HG03139 (cell line): ENCODE measurements at regions not wholly inside any gene's neighbourhood (a gene's known extent, or its start where the extent isn't known, plus 50 kb on each side); places are given as distances from the start of the nearest gene placed in this dataset.
"Not testable (repeated sequence)": the region's sequence is repeated elsewhere in the genome, so short reads cannot be mapped to it uniquely, and the experiment has no call there.

ENCODE experiments used
- ATAC-seq: cut with Tn5 transposase; IDR thresholded peaks from one replicate; pipeline ENCODE4 v1.9.1; 2021; ENCODE audit not compliant: unreplicated experiment

DNA sequence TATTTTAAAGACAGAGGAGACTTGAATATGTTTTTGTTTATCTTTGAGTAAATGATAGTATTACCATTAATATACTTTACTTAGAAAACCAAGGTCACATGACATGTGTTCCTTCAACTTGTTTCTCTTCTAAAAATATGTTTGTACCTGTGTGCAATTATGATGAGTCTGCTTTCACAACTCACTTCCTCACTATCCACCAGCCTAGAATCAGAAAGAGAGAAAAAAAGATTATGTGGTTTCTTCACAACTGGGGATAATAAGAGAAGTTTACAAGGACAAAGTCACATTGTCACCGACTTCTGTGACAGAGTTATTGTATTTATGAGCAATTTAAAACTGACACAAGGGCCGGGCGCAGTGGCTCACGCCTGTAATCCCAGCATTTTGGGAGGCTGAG, 1112.1 kb downstream of the RPA4 start:
- no peak for ATAC-seq

DNA sequence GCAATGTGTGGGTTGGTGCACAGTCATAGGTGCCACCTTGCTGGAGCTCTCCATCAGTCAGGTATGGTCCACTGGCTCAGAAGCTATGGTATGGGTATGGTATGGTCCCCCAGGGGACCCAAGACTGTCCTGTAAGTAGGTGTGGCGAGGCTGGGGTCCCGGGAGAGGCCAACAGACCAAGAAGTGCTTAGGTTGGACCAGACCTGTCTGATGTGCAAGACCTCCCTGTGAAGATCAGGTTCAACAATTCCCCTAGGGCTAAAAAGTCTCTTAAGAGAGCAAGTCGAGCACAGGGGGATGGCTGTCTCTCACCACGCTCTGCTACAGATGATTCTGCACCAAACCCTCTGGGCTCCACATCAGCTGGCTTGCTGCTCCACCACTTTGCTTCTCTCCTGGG, 1145.0 kb downstream of the RPA4 start:
- no peak for ATAC-seq

DNA sequence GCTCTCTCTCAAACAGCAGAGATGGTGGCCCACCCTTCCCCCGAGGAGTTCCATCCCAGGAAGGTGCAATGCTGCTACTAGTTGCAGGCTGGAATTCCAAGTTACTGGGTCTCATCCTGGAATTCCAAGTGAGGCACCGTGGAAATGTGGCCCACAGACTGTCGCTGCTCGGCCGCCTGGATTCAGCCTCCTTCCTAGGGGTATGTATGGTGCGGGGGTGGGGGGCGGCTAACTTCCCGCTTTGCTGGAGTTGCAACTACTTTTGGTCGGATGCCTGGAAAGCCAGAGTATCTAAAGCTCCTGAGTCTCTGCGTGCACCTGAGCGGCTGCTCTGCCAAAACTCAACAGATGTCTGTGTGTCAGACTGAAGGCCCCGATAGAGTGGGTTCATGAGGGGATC, 1146.2 kb downstream of the RPA4 start:
- ATAC-seq = no peak

DNA sequence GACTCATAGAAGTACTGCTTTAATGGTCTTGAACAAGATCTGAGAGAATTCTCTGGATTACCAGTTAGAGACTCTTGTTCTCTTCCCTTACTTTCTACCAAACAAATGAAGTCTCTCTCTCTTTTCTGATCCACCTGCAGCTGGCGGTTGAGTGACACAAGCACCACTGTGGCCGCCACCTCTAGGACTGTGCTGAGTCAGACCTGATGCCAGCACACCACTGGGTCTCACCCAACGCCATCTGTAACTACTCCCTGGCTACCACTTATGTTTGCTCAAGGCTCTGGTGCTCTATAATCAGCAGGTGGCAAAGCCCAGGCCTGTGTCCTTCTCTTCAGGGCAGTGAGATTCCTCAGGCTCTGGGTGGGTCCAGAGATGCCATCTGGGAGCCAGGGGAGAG, 1173.5 kb downstream of the RPA4 start:
- ATAC-seq = no peak

DNA sequence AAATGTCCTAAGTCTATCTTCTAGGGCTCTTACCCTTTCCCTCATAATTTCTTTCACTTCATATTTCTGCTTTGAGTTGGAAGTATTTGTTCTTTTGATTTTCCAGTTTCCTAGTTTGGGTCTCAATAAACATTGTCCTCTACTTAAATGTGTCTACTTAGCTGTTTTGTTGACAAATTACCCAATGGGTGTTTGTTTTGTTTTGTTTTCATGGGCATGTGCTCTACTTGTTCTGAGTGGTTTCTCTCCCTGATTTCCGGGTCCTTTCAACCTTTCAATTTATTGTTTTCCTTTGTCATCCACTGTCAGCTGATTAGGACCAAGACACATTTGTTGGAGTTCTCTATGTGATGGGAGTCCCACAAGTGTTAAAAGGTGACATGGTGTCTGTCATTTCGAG, 1181.4 kb downstream of the RPA4 start:
- ATAC-seq = no peak

DNA sequence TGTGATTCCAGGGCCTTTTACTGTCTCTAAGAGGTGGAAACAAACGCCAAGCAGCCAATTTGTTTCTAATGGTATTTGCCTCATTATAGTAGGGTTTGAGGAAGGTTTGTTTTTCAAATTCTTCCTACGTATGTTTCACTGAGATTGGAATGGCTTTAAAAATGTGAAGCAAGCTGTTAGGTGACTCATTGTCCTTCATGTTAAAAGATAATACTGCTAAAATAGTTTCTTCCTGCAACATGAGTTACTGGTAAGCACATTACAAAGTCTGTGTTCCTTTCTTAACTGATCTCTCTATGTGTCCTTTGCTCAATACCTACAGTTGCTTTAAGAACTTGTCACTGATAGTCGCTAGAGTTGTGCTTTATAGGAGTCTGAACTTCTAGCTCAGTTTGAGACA, 1183.9 kb downstream of the RPA4 start:
- ATAC-seq = no peak

DNA sequence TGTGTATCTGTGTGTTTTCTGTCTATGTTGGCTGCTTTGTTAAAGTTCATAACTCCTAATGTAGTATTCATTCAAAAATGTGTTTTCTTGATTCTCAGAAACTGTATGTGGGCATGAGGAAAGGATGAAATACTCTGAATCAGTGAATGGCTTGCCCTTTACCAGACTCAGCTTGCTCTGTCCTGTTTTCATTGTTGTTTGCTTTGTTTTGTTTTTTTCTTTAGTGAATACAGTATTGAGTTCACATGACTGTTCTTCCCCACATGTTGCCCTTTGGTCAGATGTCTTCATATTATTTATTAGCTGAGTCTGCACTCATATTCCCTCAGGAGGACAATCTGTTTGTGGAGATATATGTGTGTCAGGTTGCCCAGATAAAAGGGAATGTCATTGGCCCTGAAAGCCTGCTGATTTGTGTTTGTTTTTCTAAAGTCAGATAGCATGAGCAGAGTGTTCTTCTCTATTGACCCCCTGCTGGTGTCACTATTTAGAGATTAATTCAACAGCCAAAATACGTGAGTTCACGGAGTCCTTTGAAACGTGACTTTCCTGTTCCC, 1184.4 kb downstream of the RPA4 start:
- ATAC-seq = no peak

DNA sequence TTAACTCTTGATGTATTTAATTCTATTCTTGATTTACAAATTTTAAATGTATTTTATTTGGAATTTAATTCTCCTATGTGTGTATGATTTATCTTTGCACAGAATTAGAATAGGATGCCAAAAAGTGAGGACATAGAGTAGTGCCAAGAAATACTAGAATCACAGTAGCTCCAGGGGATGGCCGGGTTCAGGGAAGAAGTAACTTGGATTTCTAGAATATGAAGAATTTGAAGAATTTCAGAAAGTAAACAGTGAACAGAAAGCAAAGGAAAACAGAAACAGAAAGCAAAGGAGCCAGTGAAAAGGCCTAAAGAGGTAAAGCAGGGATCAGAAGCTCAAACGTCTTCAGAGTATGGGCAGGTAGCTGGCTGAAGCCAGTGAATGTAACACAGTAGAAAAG, 1187.6 kb downstream of the RPA4 start:
- ATAC-seq = no peak

DNA sequence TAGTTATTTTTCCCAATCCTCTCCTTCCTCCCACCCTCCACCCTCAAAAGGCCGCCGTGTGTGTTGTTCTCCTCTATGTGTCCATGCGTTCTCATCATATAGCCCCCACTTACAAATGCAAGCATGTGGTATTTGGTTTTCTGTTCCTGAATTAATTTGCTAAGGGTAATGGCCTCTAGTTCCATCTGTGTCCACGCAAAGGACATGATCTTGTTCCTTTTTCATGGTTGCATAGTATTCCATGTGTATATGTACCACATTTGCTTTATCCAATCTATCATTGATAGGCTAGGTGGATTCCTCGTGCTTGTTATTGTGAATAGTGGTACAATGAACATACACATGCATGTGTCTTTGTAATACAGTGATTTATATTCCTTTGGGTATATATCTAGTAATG, 1193.7 kb downstream of the RPA4 start:
- ATAC-seq = no peak

DNA sequence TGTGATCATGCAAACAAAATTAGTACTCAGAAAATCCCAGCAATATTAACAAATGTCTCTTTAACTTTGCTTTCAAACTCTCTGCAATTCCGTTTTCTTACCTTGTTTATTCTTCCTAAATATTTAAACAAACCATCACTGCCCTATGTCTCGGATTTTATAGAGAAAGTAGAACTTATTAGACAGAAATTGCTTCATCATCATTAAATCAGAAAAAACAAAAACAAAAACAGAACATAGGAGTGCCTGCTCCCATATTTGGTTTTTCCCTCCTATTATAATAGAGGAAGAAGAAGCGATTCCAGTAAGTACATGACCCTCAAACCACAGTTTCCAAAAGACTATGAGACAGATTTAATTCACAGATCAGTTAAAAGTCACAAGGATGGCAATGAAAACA, 1228.0 kb downstream of the RPA4 start:
- ATAC-seq = no peak

DNA sequence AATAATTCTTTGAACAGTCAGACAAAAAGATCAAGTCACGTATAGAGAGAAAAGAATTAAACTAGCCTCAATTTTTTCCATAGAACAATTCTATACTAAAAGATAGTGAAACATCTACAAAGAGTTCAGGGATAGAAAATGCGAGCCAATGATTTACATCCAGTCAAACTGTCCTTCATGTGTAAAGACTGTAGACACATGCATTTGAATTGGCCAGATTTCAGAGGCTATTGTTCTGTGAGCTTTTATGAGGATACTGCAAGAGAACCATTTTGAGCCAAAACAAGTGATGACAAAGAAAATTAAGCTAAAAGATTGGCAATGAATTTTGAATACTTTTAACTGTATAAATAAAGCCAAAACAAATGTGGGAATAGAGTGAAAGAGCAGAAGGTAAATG, 1230.3 kb downstream of the RPA4 start:
- no peak for ATAC-seq

DNA sequence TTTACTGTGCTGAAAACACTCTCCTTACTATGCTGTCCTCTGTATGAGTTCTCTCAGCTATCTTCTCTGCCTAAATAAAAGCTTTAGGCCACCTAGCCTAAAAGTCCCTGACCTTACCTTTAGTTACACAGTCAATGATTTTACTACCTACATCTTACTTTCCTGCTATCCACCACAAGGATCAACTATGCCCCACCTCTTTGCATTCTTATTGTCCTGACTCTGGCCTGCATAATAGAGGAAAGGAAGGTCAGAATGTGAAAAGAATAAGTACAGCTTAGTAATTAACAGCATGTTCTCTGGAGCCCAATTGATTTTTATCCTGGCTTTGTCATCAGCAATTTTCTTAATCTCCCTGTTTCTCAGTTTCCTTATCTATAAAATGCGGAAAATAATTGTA, 1257.8 kb downstream of the RPA4 start:
- no peak for ATAC-seq

DNA sequence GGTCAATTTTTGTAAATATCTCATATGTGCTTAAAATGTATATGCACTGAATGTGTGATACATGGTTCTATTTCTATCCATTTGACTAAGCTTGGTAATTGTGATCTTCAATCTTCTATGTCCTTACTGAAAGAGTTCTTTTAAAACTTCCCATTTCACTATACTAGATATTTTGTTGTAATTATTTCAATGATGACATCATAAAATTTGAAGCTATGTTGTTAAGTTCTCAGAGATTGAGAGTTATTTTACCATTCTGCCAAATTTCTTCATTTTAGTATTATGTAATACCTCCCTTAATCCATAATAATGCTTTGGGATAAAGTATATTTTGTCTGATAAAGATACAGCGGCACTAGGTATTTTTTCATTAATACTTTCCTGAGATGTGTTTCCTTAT, 1307.3 kb downstream of the RPA4 start:
- ATAC-seq = no peak

DNA sequence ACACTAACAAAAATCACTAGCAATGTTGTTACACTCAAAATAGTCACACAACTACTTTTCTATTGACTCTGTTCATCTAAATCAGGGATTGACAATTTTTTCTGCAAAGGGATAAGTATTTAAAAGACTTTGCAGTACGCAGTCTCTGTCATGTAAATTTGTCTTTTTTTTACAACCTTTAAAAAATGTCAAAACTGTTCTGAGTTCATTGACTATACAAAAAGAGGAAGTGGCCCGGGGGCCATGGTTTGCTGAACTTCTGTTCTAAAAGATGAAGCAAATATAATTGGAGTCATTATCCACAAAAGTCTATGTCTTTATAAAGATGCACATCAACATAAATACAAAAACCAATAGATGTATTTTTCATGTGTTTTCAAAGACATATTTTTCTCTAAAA, 1310.3 kb downstream of the RPA4 start:
- no peak for ATAC-seq

DNA sequence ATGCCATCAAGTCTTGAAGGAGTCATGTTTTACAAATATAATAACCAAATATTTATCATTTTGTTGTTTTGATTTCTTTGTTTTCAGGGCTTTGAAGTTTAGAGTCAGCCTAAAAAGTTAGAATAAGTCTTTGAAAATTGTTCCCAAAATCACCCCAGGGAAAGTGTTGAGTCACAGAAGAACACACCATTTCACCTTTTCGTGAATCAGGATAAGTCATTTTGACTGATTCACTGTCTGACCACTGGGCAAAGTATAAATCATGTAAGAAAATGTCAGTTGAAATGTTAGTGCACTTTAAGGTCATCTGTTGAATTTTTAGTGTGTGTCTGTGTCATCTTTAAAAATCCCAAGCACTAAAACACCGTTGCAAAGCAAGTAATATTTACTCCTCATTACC, 1320.1 kb downstream of the RPA4 start:
- ATAC-seq = no peak

DNA sequence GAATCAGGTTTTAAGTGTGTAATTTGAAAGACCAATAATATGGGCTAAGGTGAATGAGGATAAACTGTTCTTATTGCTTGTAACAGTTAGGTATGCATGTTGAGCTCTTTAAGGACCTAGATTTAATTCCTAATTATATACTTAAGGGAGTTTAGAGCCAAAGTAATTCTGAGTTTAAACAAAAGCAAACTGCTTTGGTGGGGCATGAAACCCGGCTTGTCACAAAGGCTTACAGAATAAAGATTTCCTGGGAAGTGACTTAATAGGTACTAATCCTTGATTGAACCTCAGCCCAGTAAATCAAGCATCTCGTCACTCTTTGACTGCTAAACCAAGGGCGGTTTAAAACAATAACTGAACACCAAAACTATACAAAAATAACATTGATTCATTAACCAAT, 1324.2 kb downstream of the RPA4 start:
- no peak for ATAC-seq

DNA sequence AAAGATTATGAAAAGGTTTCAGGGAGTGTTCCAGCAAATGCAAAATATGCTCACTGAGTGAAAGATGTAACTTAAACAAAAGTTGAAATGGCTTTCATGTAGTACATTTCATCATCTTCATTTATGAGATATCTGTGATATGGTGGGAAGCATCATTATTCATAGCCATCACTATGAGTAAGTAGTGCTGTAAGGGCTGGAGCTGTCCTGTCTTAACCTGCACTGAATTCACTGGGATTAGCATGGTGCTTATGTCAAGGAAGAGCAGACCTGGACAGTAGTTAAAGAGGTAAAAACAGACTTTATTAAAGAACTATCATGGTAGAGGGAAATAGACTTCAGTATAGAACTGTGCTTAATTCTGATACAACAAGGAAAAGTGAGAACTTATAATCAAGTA, 1347.3 kb downstream of the RPA4 start:
- no peak for ATAC-seq

DNA sequence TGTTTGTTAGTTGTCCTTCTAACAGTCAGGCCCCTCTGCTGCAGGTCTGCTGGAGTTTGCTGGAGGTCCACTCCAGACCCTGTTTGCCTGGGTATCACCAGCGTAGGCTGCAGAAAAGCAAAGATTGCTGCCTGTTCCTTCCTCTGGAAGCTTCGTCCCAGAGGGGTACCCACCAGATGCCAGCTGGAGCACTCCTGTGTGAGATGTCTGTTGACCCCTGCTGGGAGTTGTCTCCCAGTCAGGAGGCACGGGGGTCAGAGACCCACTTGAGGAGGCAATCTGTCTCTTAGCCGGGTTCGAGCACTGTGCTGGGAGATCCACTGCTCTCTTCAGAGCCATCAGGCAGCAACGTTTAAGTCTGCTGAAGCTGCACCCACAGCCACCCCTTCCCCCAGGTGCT, 1356.4 kb downstream of the RPA4 start:
- ATAC-seq = not testable (repeated sequence)

DNA sequence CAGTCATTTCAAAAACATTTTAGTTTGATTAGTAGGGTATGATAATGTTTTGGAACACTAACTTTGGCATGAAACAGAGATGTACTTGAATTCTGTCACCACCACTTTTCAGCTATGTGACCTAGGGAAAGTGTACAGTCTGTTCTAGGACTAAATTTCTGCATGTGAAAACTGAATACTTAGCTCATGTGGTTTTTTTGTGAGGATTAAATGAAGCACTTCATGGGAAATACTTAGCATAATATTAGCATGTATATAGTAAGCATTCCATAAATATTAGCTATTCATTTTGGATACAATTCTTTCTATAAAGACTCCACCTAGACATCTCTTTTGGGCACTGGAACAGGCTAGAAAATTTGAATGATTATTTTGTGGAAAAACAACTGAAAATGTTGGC, 1379.4 kb downstream of the RPA4 start:
- no peak for ATAC-seq

DNA sequence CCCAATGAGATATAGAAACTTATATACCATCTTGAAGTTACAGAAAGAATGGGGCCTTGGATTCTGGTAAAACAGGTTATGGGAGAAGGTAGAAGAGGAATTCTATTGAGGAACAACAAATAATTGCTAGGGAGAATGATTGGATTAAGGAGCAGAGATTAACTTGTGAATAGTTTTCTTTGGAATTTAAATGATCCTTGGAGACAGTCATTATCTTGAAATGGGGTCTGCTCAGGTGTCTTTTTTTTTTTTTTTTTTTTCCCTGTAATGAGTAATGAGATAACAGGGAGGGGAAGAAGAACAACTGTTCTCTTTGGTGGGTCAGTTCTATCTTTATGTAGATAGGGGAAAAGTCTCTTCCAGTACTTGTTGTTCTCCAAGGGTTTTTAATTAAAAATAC, 1406.0 kb downstream of the RPA4 start:
- no peak for ATAC-seq

DNA sequence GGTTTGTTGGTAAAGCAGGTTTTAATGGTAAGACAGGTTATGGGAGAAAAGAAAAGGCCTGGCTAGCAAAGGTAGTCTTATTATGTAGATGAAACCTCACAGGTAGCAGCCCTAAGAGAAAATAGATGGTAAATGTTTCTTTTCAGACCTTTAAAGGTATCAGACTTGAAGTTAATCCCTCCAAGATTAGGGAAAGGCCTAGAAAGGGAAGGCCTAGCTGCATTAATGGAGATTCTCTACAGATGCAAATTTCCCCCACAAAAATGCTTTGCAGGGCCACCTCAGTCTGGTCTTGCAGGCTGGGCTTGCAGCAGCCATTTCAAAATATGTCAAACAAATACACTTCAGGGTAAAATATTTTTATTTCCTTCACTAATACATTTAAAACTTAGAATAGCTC, 1410.6 kb downstream of the RPA4 start:
- no peak for ATAC-seq

DNA sequence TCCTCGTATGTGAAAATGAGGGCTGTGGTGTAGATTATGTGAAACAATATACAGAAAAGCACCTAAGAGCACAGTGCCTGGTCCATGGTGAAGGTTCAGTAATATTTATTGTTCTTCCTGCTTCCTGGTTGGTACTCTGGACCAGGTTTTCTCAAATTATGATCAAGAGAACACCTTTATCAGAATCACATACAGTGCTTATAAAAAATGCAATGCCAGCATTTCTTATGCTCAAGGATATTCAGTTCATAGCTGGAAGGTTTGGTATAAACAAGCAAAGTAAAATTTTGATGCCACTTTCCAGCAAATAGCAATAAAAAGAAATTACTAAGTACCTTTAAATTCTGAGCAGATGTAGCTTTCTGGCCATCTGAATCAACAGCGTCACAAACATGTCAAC, 1412.4 kb downstream of the RPA4 start:
- no peak for ATAC-seq

DNA sequence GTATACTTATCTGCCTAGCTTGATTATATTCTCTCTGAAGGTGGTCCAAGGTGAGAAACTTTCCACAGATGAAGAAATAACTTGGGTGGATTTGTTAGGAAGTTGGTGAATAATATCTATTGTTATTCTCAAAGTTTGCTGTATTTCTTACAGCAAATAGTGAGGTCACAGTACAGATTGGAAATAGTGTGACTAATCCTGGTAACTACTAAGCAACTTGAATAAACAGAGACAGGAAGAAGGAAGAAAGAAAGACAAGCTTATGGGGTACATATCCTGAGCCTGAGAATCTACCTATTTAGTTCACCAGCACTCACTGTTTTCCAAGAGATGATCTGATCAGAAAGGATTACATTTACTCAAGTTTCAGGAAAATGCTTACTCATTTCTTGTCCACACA, 1416.1 kb downstream of the RPA4 start:
- ATAC-seq = no peak

DNA sequence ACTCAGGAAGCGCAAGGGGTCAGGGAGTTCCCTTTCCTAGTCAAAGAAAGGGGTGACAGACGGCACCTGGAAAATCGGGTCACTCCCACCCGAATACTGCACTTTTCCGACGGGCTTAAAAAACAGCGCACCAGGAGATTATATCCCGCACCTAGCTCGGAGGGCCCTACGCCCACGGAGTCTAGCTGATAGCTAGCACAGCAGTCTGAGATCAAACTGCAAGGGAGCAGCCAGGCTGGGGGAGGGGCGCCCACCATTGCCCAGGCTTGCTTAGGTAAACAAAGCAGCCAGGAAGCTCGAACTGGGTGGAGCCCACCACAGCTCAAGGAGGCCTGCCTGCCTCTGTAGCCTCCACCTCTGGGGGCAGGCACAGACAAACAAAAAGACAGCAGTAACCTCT, 1416.8 kb downstream of the RPA4 start:
- not testable (repeated sequence) for ATAC-seq
